Upper lobe of left lung (tissue), 4 donors: ENCODE measurements at regions not wholly inside any gene's neighbourhood (a gene's known extent, or its start where the extent isn't known, plus 50 kb on each side); places are given as distances from the start of the nearest gene placed in this dataset.

Source experiments
- POLR2A ChIP-seq, 4 donors: fragments of 450-650 bp; IDR thresholded peaks; one replicate each; pipeline ENCODE4 v1.5.1; 2016 to 2017; ENCODE audit warnings: antibody characterized with exemption in 4 of 4, mild to moderate bottlenecking in 2 of 4
- POLR2AphosphoS5 ChIP-seq, 2 donors: sonication (generic); formaldehyde crosslinking; IDR thresholded peaks; one replicate each; pipeline ENCODE4 v1.5.1; 2017; ENCODE audit warnings: antibody characterized with exemption in 2 of 2
- TF ChIP-seq, protein P1 (sequence below), 6 experiments: fragments of 450-650 bp in 4 of 6; fragments of 200-600 bp in 2 of 6; sonication (generic) in 2 of 6; IDR thresholded peaks; one replicate each; pipeline ENCODE4 v1.5.1; 2016 to 2019; ENCODE audit warnings: antibody characterized with exemption in 6 of 6

GRCh38 chr17:26731005-26731921 lies 562.7 kb upstream of the WSB1 start:
- no peak for TF ChIP-seq POLR2A (IDR thresholded peaks at IDR 0.05)
- TF ChIP-seq POLR2AphosphoS5 (IDR thresholded peaks at IDR 0.05): no peak
- TF ChIP-seq, protein P1, sequence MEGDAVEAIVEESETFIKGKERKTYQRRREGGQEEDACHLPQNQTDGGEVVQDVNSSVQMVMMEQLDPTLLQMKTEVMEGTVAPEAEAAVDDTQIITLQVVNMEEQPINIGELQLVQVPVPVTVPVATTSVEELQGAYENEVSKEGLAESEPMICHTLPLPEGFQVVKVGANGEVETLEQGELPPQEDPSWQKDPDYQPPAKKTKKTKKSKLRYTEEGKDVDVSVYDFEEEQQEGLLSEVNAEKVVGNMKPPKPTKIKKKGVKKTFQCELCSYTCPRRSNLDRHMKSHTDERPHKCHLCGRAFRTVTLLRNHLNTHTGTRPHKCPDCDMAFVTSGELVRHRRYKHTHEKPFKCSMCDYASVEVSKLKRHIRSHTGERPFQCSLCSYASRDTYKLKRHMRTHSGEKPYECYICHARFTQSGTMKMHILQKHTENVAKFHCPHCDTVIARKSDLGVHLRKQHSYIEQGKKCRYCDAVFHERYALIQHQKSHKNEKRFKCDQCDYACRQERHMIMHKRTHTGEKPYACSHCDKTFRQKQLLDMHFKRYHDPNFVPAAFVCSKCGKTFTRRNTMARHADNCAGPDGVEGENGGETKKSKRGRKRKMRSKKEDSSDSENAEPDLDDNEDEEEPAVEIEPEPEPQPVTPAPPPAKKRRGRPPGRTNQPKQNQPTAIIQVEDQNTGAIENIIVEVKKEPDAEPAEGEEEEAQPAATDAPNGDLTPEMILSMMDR (IDR thresholded peaks at IDR 0.05): no peak
